Upper lobe of left lung (tissue), 6 donors: ENCODE measurements at regions not wholly inside any gene's neighbourhood (a gene's known extent, or its start where the extent isn't known, plus 50 kb on each side); places are given as distances from the start of the nearest gene placed in this dataset.

Source experiments
- ATAC-seq, 2 donors: fragments of 200-7000 bp; cut with Tn5 transposase; one replicate each; pipeline ENCODE4 v1.9.1; 2022; ENCODE audit warnings: mild to moderate bottlenecking in 2 of 2, moderate library complexity in 2 of 2; ENCODE audit not compliant: low FRiP score in 2 of 2
- DNase-seq, 2 donors: peaks; one replicate each; pipeline ENCODE4 v3.0.0-alpha.2; 2019 to 2020
- H3K27ac ChIP-seq, 4 donors: fragments of 200-600 bp; sonication (generic); one replicate each; pipeline ENCODE4 v1.5.1; 2016 to 2019
- H3K27me3 ChIP-seq, 4 donors: fragments of 200-600 bp; sonication (generic); one replicate each; pipeline ENCODE4 v1.5.1; 2017 to 2019
- H3K36me3 ChIP-seq, 4 donors: fragments of 200-600 bp; sonication (generic); one replicate each; pipeline ENCODE4 v1.5.1; 2016 to 2019
- H3K4me1 ChIP-seq, 4 donors: fragments of 200-600 bp; sonication (generic); one replicate each; pipeline ENCODE4 v1.5.1; 2018 to 2019
- H3K4me3 ChIP-seq, 4 donors: fragments of 200-600 bp; sonication (generic); one replicate each; pipeline ENCODE4 v1.5.1; 2017 to 2019; ENCODE audit warnings: mild to moderate bottlenecking in 2 of 4, moderate library complexity in 1 of 4
- H3K9me3 ChIP-seq, 4 donors: fragments of 200-600 bp; sonication (generic); one replicate each; pipeline ENCODE4 v1.5.1; 2018 to 2019
- CTCF ChIP-seq, 6 experiments: fragments of 450-650 bp in 4 of 6; fragments of 200-600 bp in 2 of 6; sonication (generic) in 2 of 6; IDR thresholded peaks; one replicate each; pipeline ENCODE4 v1.5.1; 2016 to 2019; ENCODE audit warnings: antibody characterized with exemption in 6 of 6
- EP300 ChIP-seq, 4 donors: sonication (generic); formaldehyde crosslinking; IDR thresholded peaks; one replicate each; pipeline ENCODE4 v1.5.1; 2017; ENCODE audit warnings: antibody characterized with exemption in 4 of 4, control low read depth in 2 of 4
- POLR2A ChIP-seq, 4 donors: fragments of 450-650 bp; IDR thresholded peaks; one replicate each; pipeline ENCODE4 v1.5.1; 2016 to 2017; ENCODE audit warnings: antibody characterized with exemption in 4 of 4, mild to moderate bottlenecking in 2 of 4
- POLR2AphosphoS5 ChIP-seq, 2 donors: sonication (generic); formaldehyde crosslinking; IDR thresholded peaks; one replicate each; pipeline ENCODE4 v1.5.1; 2017; ENCODE audit warnings: antibody characterized with exemption in 2 of 2
- WGBS, 2 donors: methylation state at CpG; one replicate each; pipeline ENCODE4 v1.1.5; 2017 to 2018; 5-methylcytosine and 5-hydroxymethylcytosine counted together
- donor health status: DM: no; HTN: no; CAD: no; lungs with moderate emphysema.
- donor health status: DM: no; HTN: yes; CAD: no; lungs with severe emphysema.

GRCh38 chr3:182309120-182309519, 484.2 kb upstream of the ATP11B start:
- Histone ChIP-seq H3K4me3 (no peak overlapping the region), H3K4me1 (no peaks in the 10 kb centered on the region), H3K9me3 (no peaks in the 10 kb centered on the region), H3K27ac (no peak overlapping the region), H3K36me3 (no peaks in the 10 kb centered on the region), H3K27me3 (no peaks in the 10 kb centered on the region)
- TF ChIP-seq EP300 (IDR thresholded peaks at IDR 0.05) = no peak
- no peak for TF ChIP-seq CTCF (IDR thresholded peaks at IDR 0.05)
- no peak for TF ChIP-seq POLR2A (IDR thresholded peaks at IDR 0.05)
- TF ChIP-seq POLR2AphosphoS5 (IDR thresholded peaks at IDR 0.05) = no peak
- no peak for ATAC-seq
- WGBS, 2 donors = 6 to 18% methylated on average over 2 of the region's 2 CpGs
- DNase-seq = no peak

- no peak overlapping the region for H3K27ac ChIP-seq
- H3K27me3 ChIP-seq = no peaks in the 10 kb centered on the region
- H3K4me3 ChIP-seq = no peak overlapping the region
- no peaks in the 10 kb centered on the region for H3K4me1 ChIP-seq
- DNase-seq = no peak
- H3K9me3 ChIP-seq = peaks cover 0 to 7% (median 0%) of the 10 kb centered on the region in 4 donors
- 91% methylated on average over 5 of the region's 5 CpGs; no CpG with 5 or more reads in 1 of the 2 donors for WGBS, 2 donors
- TF ChIP-seq EP300 (IDR thresholded peaks at IDR 0.05) (no peak), POLR2A (IDR thresholded peaks at IDR 0.05) (no peak), POLR2AphosphoS5 (IDR thresholded peaks at IDR 0.05) (no peak), CTCF (IDR thresholded peaks at IDR 0.05) (no peak)
- ATAC-seq = no peak
- no peaks in the 10 kb centered on the region for H3K36me3 ChIP-seq
These were observed 478.0 kb upstream of the ATP11B start for GRCh38 chr3:182315313-182315712.

- TF ChIP-seq CTCF (IDR thresholded peaks at IDR 0.05) = no peak
- TF ChIP-seq POLR2A (IDR thresholded peaks at IDR 0.05) = no peak
- no peak for TF ChIP-seq POLR2AphosphoS5 (IDR thresholded peaks at IDR 0.05)
- DNase-seq (no peak), ATAC-seq (no peak)
- peaks cover 0 to 4% (median 0%) of the 10 kb centered on the region in 4 donors for H3K9me3 ChIP-seq
- no peaks in the 10 kb centered on the region for H3K4me1 ChIP-seq
- WGBS, 2 donors = 78 to 89% methylated on average over 1 of the region's 1 CpG
- no peak overlapping the region for H3K27ac ChIP-seq
- no peaks in the 10 kb centered on the region for H3K27me3 ChIP-seq
- no peaks in the 10 kb centered on the region for H3K36me3 ChIP-seq
- no peak overlapping the region for H3K4me3 ChIP-seq
These were observed 470.1 kb upstream of the ATP11B start for GRCh38 chr3:182323126-182323700.

- Histone ChIP-seq H3K4me1 (no peaks in the 10 kb centered on the region), H3K27ac (no peak overlapping the region), H3K27me3 (no peaks in the 10 kb centered on the region), H3K9me3 (peaks cover 0 to 4% (median 0%) of the 10 kb centered on the region in 4 donors), H3K4me3 (no peak overlapping the region), H3K36me3 (no peaks in the 10 kb centered on the region)
- WGBS, 2 donors = 81 to 88% methylated on average over 1 of the region's 1 CpG
- ATAC-seq = no peak
- no peak for TF ChIP-seq POLR2A (IDR thresholded peaks at IDR 0.05)
- TF ChIP-seq POLR2AphosphoS5 (IDR thresholded peaks at IDR 0.05) = no peak
- no peak for TF ChIP-seq CTCF (IDR thresholded peaks at IDR 0.05)
- TF ChIP-seq EP300 (IDR thresholded peaks at IDR 0.05) = no peak
- no peak for DNase-seq
These were observed 469.4 kb upstream of the ATP11B start for GRCh38 chr3:182323898-182324297.

- H3K4me1 ChIP-seq = no peaks in the 10 kb centered on the region
- ATAC-seq = no peak
- DNase-seq = no peak
- no peak overlapping the region for H3K27ac ChIP-seq
- TF ChIP-seq POLR2A (IDR thresholded peaks at IDR 0.05) (no peak), POLR2AphosphoS5 (IDR thresholded peaks at IDR 0.05) (no peak), EP300 (IDR thresholded peaks at IDR 0.05) (no peak), CTCF (IDR thresholded peaks at IDR 0.05) (no peak)
- 85 to 86% methylated on average over 10 of the region's 10 CpGs for WGBS, 2 donors
- no peaks in the 10 kb centered on the region for H3K36me3 ChIP-seq
- H3K9me3 ChIP-seq = no peaks in the 10 kb centered on the region
- no peaks in the 10 kb centered on the region for H3K27me3 ChIP-seq
- H3K4me3 ChIP-seq = no peak overlapping the region
These were observed 467.9 kb upstream of the ATP11B start for GRCh38 chr3:182325213-182325950.
